ENCODE measurements at regions not wholly inside any gene's neighbourhood (a gene's known extent, or its start where the extent isn't known, plus 50 kb on each side); places are given as distances from the start of the nearest gene placed in this dataset.
"Not testable (repeated sequence)": the region's sequence is repeated elsewhere in the genome, so short reads cannot be mapped to it uniquely, and the experiment has no call there.

- not testable (repeated sequence) for TF ChIP-seq MXI1 (IDR thresholded peaks at IDR 0.05; ENCODE audit: low read depth, low read length); JUNB (IDR thresholded peaks at IDR 0.05); REST (IDR thresholded peaks at IDR 0.05; ENCODE audit: low read depth, low read length); NFIC (IDR thresholded peaks at IDR 0.05; ENCODE audit: low read depth, low read length); POLR2A (IDR thresholded peaks at IDR 0.05; ENCODE audit: low read depth, low read length); BACH1 (IDR thresholded peaks at IDR 0.05; ENCODE audit: borderline replicate concordance); SIN3A (IDR thresholded peaks at IDR 0.05; ENCODE audit: low read depth, low read length)
- TF ChIP-seq, protein P1, sequence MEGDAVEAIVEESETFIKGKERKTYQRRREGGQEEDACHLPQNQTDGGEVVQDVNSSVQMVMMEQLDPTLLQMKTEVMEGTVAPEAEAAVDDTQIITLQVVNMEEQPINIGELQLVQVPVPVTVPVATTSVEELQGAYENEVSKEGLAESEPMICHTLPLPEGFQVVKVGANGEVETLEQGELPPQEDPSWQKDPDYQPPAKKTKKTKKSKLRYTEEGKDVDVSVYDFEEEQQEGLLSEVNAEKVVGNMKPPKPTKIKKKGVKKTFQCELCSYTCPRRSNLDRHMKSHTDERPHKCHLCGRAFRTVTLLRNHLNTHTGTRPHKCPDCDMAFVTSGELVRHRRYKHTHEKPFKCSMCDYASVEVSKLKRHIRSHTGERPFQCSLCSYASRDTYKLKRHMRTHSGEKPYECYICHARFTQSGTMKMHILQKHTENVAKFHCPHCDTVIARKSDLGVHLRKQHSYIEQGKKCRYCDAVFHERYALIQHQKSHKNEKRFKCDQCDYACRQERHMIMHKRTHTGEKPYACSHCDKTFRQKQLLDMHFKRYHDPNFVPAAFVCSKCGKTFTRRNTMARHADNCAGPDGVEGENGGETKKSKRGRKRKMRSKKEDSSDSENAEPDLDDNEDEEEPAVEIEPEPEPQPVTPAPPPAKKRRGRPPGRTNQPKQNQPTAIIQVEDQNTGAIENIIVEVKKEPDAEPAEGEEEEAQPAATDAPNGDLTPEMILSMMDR (IDR thresholded peaks at IDR 0.05 in 2 of 3, conservative IDR thresholded peaks at IDR 0.05 in 1 of 3; ENCODE audit: control insufficient read depth in 2 of 3, extremely low read depth in 1 of 3, insufficient read depth in 1 of 3, low read depth in 3 of 3, low read length in 3 of 3): not testable (repeated sequence)
- TF ChIP-seq, protein P2, sequence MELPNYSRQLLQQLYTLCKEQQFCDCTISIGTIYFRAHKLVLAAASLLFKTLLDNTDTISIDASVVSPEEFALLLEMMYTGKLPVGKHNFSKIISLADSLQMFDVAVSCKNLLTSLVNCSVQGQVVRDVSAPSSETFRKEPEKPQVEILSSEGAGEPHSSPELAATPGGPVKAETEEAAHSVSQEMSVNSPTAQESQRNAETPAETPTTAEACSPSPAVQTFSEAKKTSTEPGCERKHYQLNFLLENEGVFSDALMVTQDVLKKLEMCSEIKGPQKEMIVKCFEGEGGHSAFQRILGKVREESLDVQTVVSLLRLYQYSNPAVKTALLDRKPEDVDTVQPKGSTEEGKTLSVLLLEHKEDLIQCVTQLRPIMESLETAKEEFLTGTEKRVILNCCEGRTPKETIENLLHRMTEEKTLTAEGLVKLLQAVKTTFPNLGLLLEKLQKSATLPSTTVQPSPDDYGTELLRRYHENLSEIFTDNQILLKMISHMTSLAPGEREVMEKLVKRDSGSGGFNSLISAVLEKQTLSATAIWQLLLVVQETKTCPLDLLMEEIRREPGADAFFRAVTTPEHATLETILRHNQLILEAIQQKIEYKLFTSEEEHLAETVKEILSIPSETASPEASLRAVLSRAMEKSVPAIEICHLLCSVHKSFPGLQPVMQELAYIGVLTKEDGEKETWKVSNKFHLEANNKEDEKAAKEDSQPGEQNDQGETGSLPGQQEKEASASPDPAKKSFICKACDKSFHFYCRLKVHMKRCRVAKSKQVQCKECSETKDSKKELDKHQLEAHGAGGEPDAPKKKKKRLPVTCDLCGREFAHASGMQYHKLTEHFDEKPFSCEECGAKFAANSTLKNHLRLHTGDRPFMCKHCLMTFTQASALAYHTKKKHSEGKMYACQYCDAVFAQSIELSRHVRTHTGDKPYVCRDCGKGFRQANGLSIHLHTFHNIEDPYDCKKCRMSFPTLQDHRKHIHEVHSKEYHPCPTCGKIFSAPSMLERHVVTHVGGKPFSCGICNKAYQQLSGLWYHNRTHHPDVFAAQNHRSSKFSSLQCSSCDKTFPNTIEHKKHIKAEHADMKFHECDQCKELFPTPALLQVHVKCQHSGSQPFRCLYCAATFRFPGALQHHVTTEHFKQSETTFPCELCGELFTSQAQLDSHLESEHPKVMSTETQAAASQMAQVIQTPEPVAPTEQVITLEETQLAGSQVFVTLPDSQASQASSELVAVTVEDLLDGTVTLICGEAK (IDR thresholded peaks at IDR 0.05; ENCODE audit: borderline replicate concordance): not testable (repeated sequence)
Measured at GRCh38 chr18:14262786-14263185, 130.6 kb upstream of the ZNF519 start.
